K562 (cell line): ENCODE measurements at regions not wholly inside any gene's neighbourhood (a gene's known extent, or its start where the extent isn't known, plus 50 kb on each side); places are given as distances from the start of the nearest gene placed in this dataset.

Experiments used
- ATAC-seq: fragments of 200-7000 bp; cut with Tn5 transposase; 3 replicates; pipeline ENCODE4 v1.9.1; 2020; ENCODE audit warnings: moderate library complexity
- BruUV-seq: library from RNA; stranded (reverse); fragments of 400-500 nt; replicated peaks from 2 replicates; lab custom pipeline; 2021; lab: Mats Ljungman, UMichigan
- CTCF ChIA-PET: fragments of 300-600 bp; formaldehyde crosslinking; extraction: SDS; loops from one replicate; lab custom pipeline; 2021; ENCODE audit warnings: low intra/inter-chr PET ratio; lab: Yijun Ruan, JAX
- POLR2A ChIA-PET: fragments of 300-600, 350-650 bp; sonication (Branson Sonifier 250); formaldehyde crosslinking; extraction: SDS; loops from one replicate; lab custom pipeline; 2021; ENCODE audit warnings: antibody characterized with exemption, inconsistent platforms; lab: Yijun Ruan, JAX
- DNase-seq, 4 experiments: peaks; one replicate each; pipeline versions ENCODE4 v3.0.0 to v3.0.0-alpha.2; 2011 to 2018; ENCODE audit warnings: low spot score in 3 of 4, mixed read lengths in 3 of 4; ENCODE audit errors: extremely low read depth in 1 of 4
- FAIRE-seq: peaks from 2 replicates; lab custom pipeline; 2011; peaks lifted over from hg19 to GRCh38; lab: Jason Lieb, UNC
- H2AFZ ChIP-seq: 2 replicates; pipeline ENCODE4 v1.6.0; 2011; ENCODE audit warnings: low read depth, low read length, control low read depth, inconsistent platforms
- H3K27ac ChIP-seq: fragments of 200-600 bp; 3 replicates; pipeline ENCODE4 v1.8.0; 2011; ENCODE audit warnings: low read depth, mild to moderate bottlenecking, control low read depth, inconsistent platforms, low read length, moderate library complexity, mixed read lengths; ENCODE audit errors: extremely low read depth
- H3K27me3 ChIP-seq, 2 experiments: fragments of 300-600 bp in 1 of 2; 2 replicates in 1 of 2; 3 replicates in 1 of 2; pipeline versions ENCODE4 v1.6.0 to v1.8.0; 2011; ENCODE audit warnings: inconsistent platforms in 2 of 2, low read length in 2 of 2, mild to moderate bottlenecking in 1 of 2, mixed read lengths in 1 of 2, moderate library complexity in 1 of 2; ENCODE audit not compliant: control insufficient read depth in 2 of 2, insufficient read depth in 2 of 2
- H3K36me3 ChIP-seq: fragments of 300-600 bp; 3 replicates; pipeline ENCODE4 v1.8.0; 2011; ENCODE audit warnings: mild to moderate bottlenecking, low read length, inconsistent platforms; ENCODE audit not compliant: control insufficient read depth, insufficient read depth
- H3K4me1 ChIP-seq, 2 experiments: fragments of 200-600 bp in 1 of 2; replicated peaks in 1 of 2; 2 replicates in 1 of 2; 3 replicates in 1 of 2; pipeline versions ENCODE4 v1.5.1 to v1.8.0; 2011; ENCODE audit warnings: inconsistent platforms in 2 of 2, low read length in 2 of 2, mild to moderate bottlenecking in 1 of 2, mixed read lengths in 1 of 2, moderate library complexity in 1 of 2; ENCODE audit not compliant: control insufficient read depth in 2 of 2, insufficient read depth in 2 of 2
- H3K4me2 ChIP-seq: 2 replicates; pipeline ENCODE4 v1.6.1; 2011; ENCODE audit warnings: low read length, control low read depth, inconsistent platforms, mixed read lengths; ENCODE audit not compliant: insufficient read depth
- H3K4me3 ChIP-seq: fragments of 200-600 bp; sonication (generic), shearing (Covaris generic); 2 replicates; pipeline ENCODE4 v1.5.1; 2016; ENCODE audit warnings: control low read depth, inconsistent platforms
- H3K79me2 ChIP-seq: fragments of 200-600 bp; 3 replicates; pipeline ENCODE4 v1.8.0; 2011; ENCODE audit warnings: low read length, inconsistent platforms; ENCODE audit not compliant: control insufficient read depth, insufficient read depth
- H3K9ac ChIP-seq, 2 experiments: 2 replicates each; pipeline versions ENCODE4 v1.6.0 to v1.6.1; 2011; ENCODE audit warnings: low read depth in 2 of 2, low read length in 2 of 2, control low read depth in 1 of 2, inconsistent platforms in 1 of 2, mild to moderate bottlenecking in 1 of 2, mixed read lengths in 1 of 2; ENCODE audit not compliant: insufficient read depth in 1 of 2
- H3K9me1 ChIP-seq: one replicate; pipeline ENCODE4 v1.6.0; 2011; ENCODE audit warnings: inconsistent platforms, mild to moderate bottlenecking, low read length, moderate library complexity; ENCODE audit not compliant: control insufficient read depth, insufficient read depth
- H3K9me3 ChIP-seq: replicated peaks from 2 replicates; pipeline ENCODE4 v1.5.1; 2011; ENCODE audit warnings: low read depth, low read length, inconsistent platforms; ENCODE audit not compliant: control insufficient read depth, insufficient read depth
- H4K20me1 ChIP-seq: replicated peaks from 2 replicates; pipeline ENCODE4 v1.6.1; 2011; ENCODE audit warnings: low read length, inconsistent platforms, mixed read lengths; ENCODE audit not compliant: control insufficient read depth, insufficient read depth
- CSDE1 ChIP-seq, 2 experiments: fragments of 450-650 bp; IDR thresholded peaks; 2 replicates each; pipeline ENCODE4 v1.6.1; 2016; ENCODE audit warnings: mild to moderate bottlenecking in 1 of 2
- DACH1 ChIP-seq: fragments of 450-650 bp; IDR thresholded peaks from 2 replicates; pipeline ENCODE4 v1.6.1; 2018; ENCODE audit not compliant: partially characterized antibody
- DPF2 ChIP-seq: fragments of 450-650 bp; IDR thresholded peaks from 2 replicates; pipeline ENCODE4 v1.6.1; 2016
- GTF2A2 ChIP-seq: IDR thresholded peaks from 2 replicates; pipeline ENCODE4 v1.6.1; 2016; ENCODE audit warnings: mild to moderate bottlenecking, missing genetic modification characterization, missing compliant biosample characterization
- KLF1 ChIP-seq: fragments of 450-650 bp; IDR thresholded peaks from 2 replicates; pipeline ENCODE4 v1.6.1; 2016; ENCODE audit warnings: missing genetic modification characterization, missing compliant biosample characterization
- MYBL2 ChIP-seq, 2 experiments: fragments of 450-650 bp in 1 of 2; sonication (generic) in 1 of 2; formaldehyde crosslinking in 1 of 2; IDR thresholded peaks; 2 replicates each; pipeline versions ENCODE4 v1.6.1 to v1.8.1; 2017 to 2022; ENCODE audit warnings: borderline replicate concordance in 1 of 2, inconsistent platforms in 1 of 2, low read depth in 1 of 2, mild to moderate bottlenecking in 1 of 2, missing genetic modification reagents in 1 of 2, moderate library complexity in 1 of 2
- POLR3A ChIP-seq: IDR thresholded peaks from 2 replicates; pipeline ENCODE4 v1.6.1; 2011; ENCODE audit warnings: borderline replicate concordance, mild to moderate bottlenecking, moderate library complexity; ENCODE audit not compliant: insufficient read length, insufficient read depth; ENCODE audit errors: extremely low read depth
- RBM17 ChIP-seq: fragments of 200-400 bp; formaldehyde crosslinking; IDR thresholded peaks from 2 replicates; pipeline ENCODE4 v1.6.1; 2017; ENCODE audit warnings: low read depth, mild to moderate bottlenecking, low read length, borderline replicate concordance
- SNRNP70 ChIP-seq: fragments of 200-400 bp; formaldehyde crosslinking; optimal IDR thresholded peaks from 2 replicates; pipeline ENCODE3; 2017; ENCODE audit warnings: low read depth, low read length
- ZKSCAN8 ChIP-seq: fragments of 200-800 bp; sonication (Bioruptor generic); IDR thresholded peaks from 2 replicates; pipeline ENCODE4 v1.6.1; 2016; ENCODE audit warnings: missing genetic modification characterization, missing compliant biosample characterization
- ZNF311 ChIP-seq: fragments of 250-450 bp; sonication (Bioruptor Pico); IDR thresholded peaks from 2 replicates; pipeline ENCODE4 v1.4.0; 2020; ENCODE audit warnings: mild to moderate bottlenecking, moderate library complexity
- ZNF695 ChIP-seq: fragments of 450-650 bp; formaldehyde crosslinking; IDR thresholded peaks from 2 replicates; pipeline ENCODE4 v1.4.0; 2020; ENCODE audit warnings: mild to moderate bottlenecking, moderate library complexity
- ZZZ3 ChIP-seq: fragments of 450-650 bp; IDR thresholded peaks from 2 replicates; pipeline ENCODE4 v1.6.1; 2016; ENCODE audit warnings: antibody characterized with exemption, mild to moderate bottlenecking, moderate library complexity
- WGBS: fragments of 100-300 bp; shearing (Covaris generic); methylation state at CpG from one replicate; pipeline ENCODE4 v1.1.6; 2016; ENCODE audit warnings: low coverage, mixed read lengths; ENCODE audit not compliant: insufficient coverage; ENCODE audit errors: missing lambda C conversion rate; 5-methylcytosine and 5-hydroxymethylcytosine counted together
- in situ Hi-C: fragments of 300-500 bp; cut with MboI; formaldehyde crosslinking; loops from 4 replicates; pipeline ENCODE4 v1.15.0; 2018; ENCODE audit warnings: inconsistent platforms, mixed read lengths
- intact Hi-C: fragments of 100-400 bp; cut with micrococcal nuclease; formaldehyde crosslinking; loops from 2 replicates; pipeline ENCODE4 v1.14.2; 2022
- TF ChIP-seq, protein P1 (sequence below): fragments of 250-450 bp; sonication (Bioruptor Pico); IDR thresholded peaks from 2 replicates; pipeline ENCODE4 v1.4.0; 2020
- TF ChIP-seq, protein P2 (sequence below): fragments of 450-650 bp; formaldehyde crosslinking; conservative IDR thresholded peaks from 2 replicates; pipeline ENCODE4 v1.4.0; 2022; ENCODE audit warnings: mild to moderate bottlenecking, missing genetic modification characterization
- TF ChIP-seq, protein P3 (sequence below): sonication (generic); formaldehyde crosslinking; IDR thresholded peaks from 2 replicates; pipeline ENCODE4 v1.9.0; 2022; ENCODE audit warnings: mild to moderate bottlenecking, missing genetic modification reagents

DNA sequence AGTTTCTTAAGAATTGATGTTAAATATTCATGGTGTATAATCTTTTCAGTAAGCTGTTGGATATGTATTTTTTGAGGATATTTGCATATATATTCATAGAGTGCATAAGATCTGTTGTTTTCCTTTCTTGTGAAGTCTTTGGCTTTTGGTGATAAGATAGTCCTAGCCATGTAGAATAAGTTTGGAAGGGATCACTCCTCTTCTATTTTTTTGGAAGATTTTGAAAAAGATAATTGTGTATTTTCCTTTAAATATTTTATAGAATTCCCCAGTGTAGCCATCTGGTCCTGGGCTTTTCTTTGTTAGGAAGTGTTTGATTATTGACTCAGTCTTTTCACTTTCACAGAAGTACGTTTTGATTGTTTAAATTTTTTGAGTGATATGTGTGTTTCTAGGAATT is 318.8 kb upstream of the CDH10 start:
- H3K9ac ChIP-seq: no peak overlapping the region
- H3K9me1 ChIP-seq: no peaks in the 10 kb centered on the region
- no peak overlapping the region for H3K27ac ChIP-seq
- H3K4me1 ChIP-seq: no peaks in the 10 kb centered on the region
- H2AFZ ChIP-seq: no peak overlapping the region
- no peaks in the 10 kb centered on the region for H3K9me3 ChIP-seq
- intact Hi-C loops: no loop called here
- H3K4me2 ChIP-seq: no peak overlapping the region
- 7% methylated on average over 1 of the region's 1 CpG for WGBS
- ChIA-PET CTCF (no interaction called here), POLR2A (no interaction called here)
- DNase-seq: no peak
- H3K27me3 ChIP-seq: no peaks in the 10 kb centered on the region
- H3K79me2 ChIP-seq: no peaks in the 10 kb centered on the region
- H4K20me1 ChIP-seq: no peaks in the 10 kb centered on the region
- H3K4me3 ChIP-seq: no peak overlapping the region
- in situ Hi-C loops: no loop called here
- H3K36me3 ChIP-seq: no peaks in the 10 kb centered on the region
- FAIRE-seq: no peak
- ATAC-seq: no peak
- BruUV-seq: no TSS peak
- no peak for TF ChIP-seq ZNF695
- TF ChIP-seq SNRNP70: no peak
- TF ChIP-seq, protein P1, sequence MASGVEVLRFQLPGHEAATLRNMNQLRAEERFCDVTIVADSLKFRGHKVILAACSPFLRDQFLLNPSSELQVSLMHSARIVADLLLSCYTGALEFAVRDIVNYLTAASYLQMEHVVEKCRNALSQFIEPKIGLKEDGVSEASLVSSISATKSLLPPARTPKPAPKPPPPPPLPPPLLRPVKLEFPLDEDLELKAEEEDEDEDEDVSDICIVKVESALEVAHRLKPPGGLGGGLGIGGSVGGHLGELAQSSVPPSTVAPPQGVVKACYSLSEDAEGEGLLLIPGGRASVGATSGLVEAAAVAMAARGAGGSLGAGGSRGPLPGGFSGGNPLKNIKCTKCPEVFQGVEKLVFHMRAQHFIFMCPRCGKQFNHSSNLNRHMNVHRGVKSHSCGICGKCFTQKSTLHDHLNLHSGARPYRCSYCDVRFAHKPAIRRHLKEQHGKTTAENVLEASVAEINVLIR (CRISPR knock-in tag): no peak
- no peak for TF ChIP-seq MYBL2 (IDR thresholded peaks at IDR 0.05; ENCODE audit: low read depth)
- TF ChIP-seq MYBL2 (CRISPR knock-in tag; IDR thresholded peaks at IDR 0.05; ENCODE audit: borderline replicate concordance): no peak

DNA sequence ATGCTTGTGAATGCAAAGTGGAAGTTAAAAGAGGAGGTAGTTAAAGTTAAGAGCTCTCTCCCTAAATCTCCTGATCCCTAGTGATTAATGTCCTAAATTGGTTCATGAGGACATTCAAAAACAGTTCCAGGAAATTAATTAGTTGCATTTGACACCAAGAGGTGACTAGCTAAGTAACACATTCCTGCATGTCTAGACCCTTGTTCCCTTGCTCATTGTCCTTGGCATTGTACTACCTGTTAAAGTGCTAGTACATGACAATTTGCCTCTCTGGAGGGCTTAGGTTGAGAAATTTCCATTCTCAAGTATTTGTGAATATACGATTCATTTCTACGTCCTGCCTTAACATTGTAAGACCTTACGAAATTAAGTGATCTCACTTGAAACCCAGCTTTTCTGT is 278.6 kb upstream of the CDH10 start:
- no peak for ATAC-seq
- POLR2A ChIA-PET: no interaction called here
- Histone ChIP-seq H3K9me3 (no peaks in the 10 kb centered on the region; the same call in 1 of the 2 replicates), H3K4me1 (no peaks in the 10 kb centered on the region), H4K20me1 (no peaks in the 10 kb centered on the region), H3K4me2 (no peak overlapping the region), H3K79me2 (no peaks in the 10 kb centered on the region), H3K9me1 (no peaks in the 10 kb centered on the region), H3K36me3 (no peaks in the 10 kb centered on the region), H3K4me3 (no peak overlapping the region), H3K27ac (no peak overlapping the region), H2AFZ (no peak overlapping the region), H3K27me3 (no peaks in the 10 kb centered on the region), H3K9ac (no peak overlapping the region)
- no TSS peak for BruUV-seq
- CTCF ChIA-PET: no interaction called here
- 1% methylated on average over 3 of the region's 3 CpGs for WGBS
- no peak for DNase-seq
- no peak for FAIRE-seq
- in situ Hi-C loops: loop anchor here (10.0 kb wide), 1 partner anchor 79 kb away; no protein-coding TSS in a partner anchor
- intact Hi-C loops: no loop called here
- TF ChIP-seq, protein P2, sequence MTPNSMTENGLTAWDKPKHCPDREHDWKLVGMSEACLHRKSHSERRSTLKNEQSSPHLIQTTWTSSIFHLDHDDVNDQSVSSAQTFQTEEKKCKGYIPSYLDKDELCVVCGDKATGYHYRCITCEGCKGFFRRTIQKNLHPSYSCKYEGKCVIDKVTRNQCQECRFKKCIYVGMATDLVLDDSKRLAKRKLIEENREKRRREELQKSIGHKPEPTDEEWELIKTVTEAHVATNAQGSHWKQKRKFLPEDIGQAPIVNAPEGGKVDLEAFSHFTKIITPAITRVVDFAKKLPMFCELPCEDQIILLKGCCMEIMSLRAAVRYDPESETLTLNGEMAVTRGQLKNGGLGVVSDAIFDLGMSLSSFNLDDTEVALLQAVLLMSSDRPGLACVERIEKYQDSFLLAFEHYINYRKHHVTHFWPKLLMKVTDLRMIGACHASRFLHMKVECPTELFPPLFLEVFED (CRISPR knock-in tag): no peak
- no peak for TF ChIP-seq ZZZ3
- no peak for TF ChIP-seq DACH1
- no peak for TF ChIP-seq ZKSCAN8 (CRISPR knock-in tag)
- no peak for TF ChIP-seq ZNF311
- no peak for TF ChIP-seq POLR3A
- no peak for TF ChIP-seq RBM17
- TF ChIP-seq GTF2A2 (tag): no peak
- no peak for TF ChIP-seq CSDE1 (IDR thresholded peaks at IDR 0.05)
- TF ChIP-seq, protein P3, sequence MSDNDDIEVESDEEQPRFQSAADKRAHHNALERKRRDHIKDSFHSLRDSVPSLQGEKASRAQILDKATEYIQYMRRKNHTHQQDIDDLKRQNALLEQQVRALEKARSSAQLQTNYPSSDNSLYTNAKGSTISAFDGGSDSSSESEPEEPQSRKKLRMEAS (CRISPR knock-in tag): no peak
- TF ChIP-seq KLF1 (tag): no peak
- no peak for TF ChIP-seq DPF2
